Skin of body (tissue), 1 donor: ENCODE measurements at regions not wholly inside any gene's neighbourhood (a gene's known extent, or its start where the extent isn't known, plus 50 kb on each side); places are given as distances from the start of the nearest gene placed in this dataset.
"Not testable (repeated sequence)": the region's sequence is repeated elsewhere in the genome, so short reads cannot be mapped to it uniquely, and the experiment has no call there.

ENCODE experiments used
- DNase-seq: peaks from one replicate; lab custom pipeline; 2025; lab: John Stamatoyannopoulos, UW

GRCh38 chr2:11071939-11072338 is 83.3 kb upstream of the SLC66A3 start:
- DNase-seq, result no peak

DNA sequence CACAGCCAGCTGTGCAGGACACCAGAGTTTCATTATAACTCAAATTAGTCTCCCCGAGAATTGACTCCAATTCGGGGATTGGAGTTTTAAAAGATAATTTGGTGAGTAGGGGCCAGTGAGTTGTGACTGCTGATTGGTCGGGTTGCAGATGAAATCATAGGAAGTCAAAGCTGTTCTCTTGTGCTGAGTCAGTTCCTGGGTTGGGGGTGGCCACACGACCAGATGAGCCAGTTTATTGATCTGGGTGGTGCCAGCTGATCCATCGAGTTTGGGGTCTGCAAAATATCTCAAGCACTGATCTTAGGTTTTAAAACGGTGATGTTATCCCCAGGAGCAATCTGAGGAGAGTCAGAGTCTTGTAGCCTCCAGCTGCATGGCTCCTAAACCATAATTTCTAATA is 82.7 kb upstream of the SLC66A3 start:
- no peak for DNase-seq

GRCh38 chr2:11073251-11073650 is 82.0 kb upstream of the SLC66A3 start:
- DNase-seq, result no peak

DNA sequence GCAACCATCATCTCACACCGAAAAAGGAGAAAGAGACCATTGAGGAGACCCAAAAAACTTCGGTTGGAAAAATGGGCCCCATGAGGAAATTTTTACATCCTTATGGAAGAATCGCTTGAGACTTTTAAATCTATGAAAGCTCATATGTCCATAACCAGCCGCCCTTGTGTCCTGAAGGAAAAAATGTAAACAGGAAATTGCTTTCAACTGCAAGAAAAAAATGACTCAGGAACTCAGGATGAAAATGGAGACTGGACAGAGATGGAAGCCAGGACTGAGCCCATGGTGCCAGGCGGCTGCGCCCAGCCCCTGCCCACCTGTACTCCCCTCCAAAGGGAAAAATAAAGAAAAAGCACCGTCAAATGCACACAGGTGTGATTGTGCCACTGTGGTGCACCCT is 81.5 kb upstream of the SLC66A3 start:
- DNase-seq, result no peak

GRCh38 chr2:11074246-11074820 is 80.9 kb upstream of the SLC66A3 start:
- no peak for DNase-seq

DNA sequence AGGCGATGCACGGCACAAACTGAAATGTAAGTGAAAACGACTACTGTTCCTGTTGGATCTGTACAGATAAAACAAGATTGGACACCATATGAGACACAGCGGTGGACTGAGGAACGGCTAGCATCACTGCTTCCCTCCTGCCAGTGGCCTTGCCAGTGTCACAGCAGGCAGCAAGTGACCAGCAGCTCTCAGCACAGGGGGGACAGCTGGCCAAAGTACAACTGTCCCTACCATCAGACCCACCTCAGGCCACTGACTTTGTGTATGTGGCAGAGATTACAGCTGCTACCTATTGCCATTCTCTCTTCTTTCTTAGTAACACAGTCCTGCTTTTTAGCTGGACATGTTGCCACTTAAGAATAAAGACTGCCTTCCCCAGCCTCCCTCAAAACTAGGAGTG is 80.0 kb upstream of the SLC66A3 start:
- DNase-seq, result no peak

DNA sequence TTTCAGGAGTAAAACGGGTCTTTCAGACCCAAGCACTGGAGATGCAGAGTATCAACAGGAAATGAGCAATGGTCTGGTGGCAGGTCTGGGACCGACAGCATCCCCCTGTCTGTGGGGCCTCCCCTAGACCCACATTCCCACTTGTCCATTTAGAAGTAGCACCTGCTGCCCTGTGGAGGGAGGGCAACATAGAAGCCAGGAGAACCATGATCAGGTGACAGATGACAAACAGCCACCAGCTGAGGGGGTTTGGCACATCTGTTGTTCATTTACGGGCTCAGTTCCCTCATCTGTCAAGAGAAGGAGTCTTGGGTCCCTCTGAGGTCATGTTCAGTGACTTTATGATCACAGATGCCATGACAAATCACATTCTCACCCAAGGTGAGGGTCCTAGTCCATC is 77.9 kb upstream of the SLC66A3 start:
- no peak for DNase-seq

GRCh38 chr2:11079136-11079824 is 76.0 kb upstream of the SLC66A3 start:
- DNase-seq, result no peak

- DNase-seq, result no peak
Observed at GRCh38 chr2:11080253-11081115, 74.8 kb upstream of the SLC66A3 start.

DNA sequence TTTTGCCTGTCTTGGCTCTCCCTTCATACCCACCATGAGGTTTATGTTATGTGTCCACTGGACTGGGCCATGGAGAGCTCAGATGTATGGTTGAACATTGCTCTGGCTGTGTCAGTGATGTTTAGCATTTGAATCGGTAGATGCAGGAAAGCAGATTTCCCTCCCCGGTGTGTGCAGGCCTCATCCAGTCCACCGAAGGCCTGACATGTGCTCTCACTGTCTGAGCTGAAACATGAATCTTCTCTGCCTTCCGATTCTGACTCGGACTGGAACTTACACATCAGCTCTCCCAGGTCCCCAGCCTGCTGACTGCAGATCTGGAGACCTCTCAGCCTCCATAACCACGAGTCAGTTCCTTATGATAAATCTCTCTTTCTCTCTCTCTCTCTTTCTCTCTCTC is 72.4 kb upstream of the SLC66A3 start:
- DNase-seq, result no peak

GRCh38 chr2:11088821-11089220 is 66.4 kb upstream of the SLC66A3 start:
- not testable (repeated sequence) for DNase-seq

GRCh38 chr2:11090187-11090586 is 65.1 kb upstream of the SLC66A3 start:
- DNase-seq, result no peak

- no peak for DNase-seq
Observed at GRCh38 chr2:11092701-11093335, 62.4 kb upstream of the SLC66A3 start.

DNA sequence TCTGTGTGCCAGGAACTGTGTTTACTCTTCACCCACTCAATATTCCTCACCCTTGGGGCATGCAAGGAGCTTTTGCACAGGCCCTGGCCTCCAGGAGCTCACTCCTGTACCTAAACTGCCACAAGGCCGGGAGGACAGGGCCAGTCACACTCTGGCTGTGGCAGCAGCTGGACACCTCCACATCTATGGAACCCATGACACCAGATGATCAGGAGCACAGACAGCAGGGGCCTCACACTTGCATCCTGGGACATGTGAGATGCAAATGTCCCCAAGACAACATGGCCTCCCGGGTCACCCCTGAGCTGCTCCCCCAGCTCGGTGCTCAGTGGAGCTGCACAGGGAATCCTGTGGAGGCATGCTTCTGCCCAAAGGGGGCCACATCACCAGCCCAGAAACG is 61.8 kb upstream of the SLC66A3 start:
- DNase-seq, result no peak

GRCh38 chr2:11094021-11094810 is 61.1 kb upstream of the SLC66A3 start:
- no peak for DNase-seq

DNA sequence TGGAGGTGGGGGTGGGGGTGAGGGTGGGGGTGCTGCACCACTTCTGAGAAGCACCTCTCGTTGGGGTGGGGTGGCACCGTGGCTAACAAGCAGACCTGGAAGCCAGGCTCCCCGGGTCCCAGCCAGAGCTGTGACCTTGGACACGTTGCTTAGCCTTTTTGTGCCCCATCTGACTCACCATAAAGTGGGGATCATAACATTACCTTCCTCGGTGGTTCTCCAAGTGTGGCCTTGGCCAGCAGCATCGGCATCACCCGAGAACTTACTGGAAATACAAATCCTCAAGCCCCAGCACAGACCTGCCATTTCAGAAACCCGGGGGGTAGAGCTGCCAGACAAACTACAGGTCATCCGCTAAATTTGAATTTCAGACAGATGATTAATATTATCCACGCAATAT is 58.7 kb upstream of the SLC66A3 start:
- no peak for DNase-seq

GRCh38 chr2:11097038-11097720 is 58.1 kb upstream of the SLC66A3 start:
- DNase-seq, result no peak

DNA sequence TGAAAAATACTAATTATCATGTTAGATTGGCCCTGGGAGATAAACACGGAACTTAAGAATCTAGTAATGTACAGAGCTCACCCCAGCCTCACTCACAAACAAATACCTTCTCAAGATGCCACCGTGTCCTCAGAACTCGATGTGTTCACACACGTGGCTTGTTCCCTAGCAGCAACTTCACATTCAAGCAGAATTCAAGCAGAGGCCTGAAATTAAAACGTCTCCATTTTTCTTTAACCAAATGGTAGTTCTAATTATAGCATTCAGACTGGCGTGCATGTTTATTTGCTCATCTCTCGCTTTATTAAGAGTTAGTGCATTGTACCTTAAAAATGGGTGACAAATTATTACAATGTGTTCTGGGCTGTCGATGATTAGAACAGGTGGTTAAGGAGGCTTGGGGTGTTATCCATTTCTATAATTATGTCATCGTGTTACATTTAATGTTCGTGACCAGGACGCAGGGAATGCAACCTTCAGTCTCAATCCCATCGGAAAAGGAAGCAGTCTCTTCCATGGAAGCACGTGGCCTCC is 57.3 kb upstream of the SLC66A3 start:
- no peak for DNase-seq

- DNase-seq, result no peak
Observed at GRCh38 chr2:11099122-11100065, 55.9 kb upstream of the SLC66A3 start.
